Glutamatergic neuron (in vitro differentiated cells): ENCODE measurements at regions not wholly inside any gene's neighbourhood (a gene's known extent, or its start where the extent isn't known, plus 50 kb on each side); places are given as distances from the start of the nearest gene placed in this dataset.

ENCODE experiments used
- DNase-seq: peaks from one replicate; pipeline ENCODE4 v3.0.0; 2022
- H3K27ac Mint-ChIP-seq: one replicate; pipeline ENCODE4 v1.8.0; 2020; ENCODE audit warnings: mild to moderate bottlenecking, mixed read lengths, inconsistent platforms; ENCODE audit not compliant: unreplicated experiment
- H3K27me3 Mint-ChIP-seq: one replicate; pipeline ENCODE4 v1.8.0; 2020; ENCODE audit warnings: mild to moderate bottlenecking, moderate library complexity, mixed read lengths, inconsistent platforms; ENCODE audit not compliant: unreplicated experiment
- H3K36me3 Mint-ChIP-seq: one replicate; pipeline ENCODE4 v1.8.0; 2020; ENCODE audit warnings: mild to moderate bottlenecking, mixed read lengths, inconsistent platforms; ENCODE audit not compliant: unreplicated experiment
- H3K4me1 Mint-ChIP-seq: one replicate; pipeline ENCODE4 v1.8.0; 2020; ENCODE audit warnings: mild to moderate bottlenecking, low read depth, mixed read lengths, inconsistent platforms; ENCODE audit not compliant: unreplicated experiment
- H3K4me3 Mint-ChIP-seq: one replicate; pipeline ENCODE4 v1.8.0; 2020; ENCODE audit warnings: mild to moderate bottlenecking, mixed read lengths, inconsistent platforms; ENCODE audit not compliant: unreplicated experiment
- H3K9me3 Mint-ChIP-seq: one replicate; pipeline ENCODE4 v1.8.0; 2020; ENCODE audit warnings: mild to moderate bottlenecking, moderate library complexity, mixed read lengths, inconsistent platforms; ENCODE audit not compliant: unreplicated experiment
- TF ChIP-seq, protein P1 (sequence below): fragments of 200-600 bp; sonication (generic); IDR thresholded peaks from one replicate; pipeline ENCODE4 v1.5.0; 2021; ENCODE audit not compliant: partially characterized antibody, unreplicated experiment

DNA sequence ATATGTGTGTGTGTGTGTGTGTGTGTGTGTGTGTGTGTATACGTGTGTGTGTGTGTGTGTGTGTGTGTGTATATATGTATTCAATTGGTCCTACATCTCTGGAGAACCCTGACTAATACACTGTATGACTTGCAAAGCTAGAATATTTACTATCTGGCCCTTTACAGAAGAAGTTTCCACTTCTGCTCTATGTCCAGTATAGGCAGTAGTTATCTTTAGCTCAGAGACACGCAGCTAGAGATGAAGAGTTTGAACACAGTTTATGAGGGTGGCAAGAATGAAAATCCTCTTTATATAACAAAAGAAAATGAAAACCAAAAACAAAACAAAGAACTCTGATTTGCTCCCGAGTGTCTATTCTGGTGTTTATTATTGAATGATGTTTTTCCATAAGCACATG is 201.2 kb downstream of the ASB1 start:
- no peak for DNase-seq
- H3K4me1 Mint-ChIP-seq = no peaks in the 10 kb centered on the region
- H3K4me3 Mint-ChIP-seq = no peak overlapping the region
- H3K36me3 Mint-ChIP-seq = peaks cover 3% of the 10 kb centered on the region
- peaks cover 2% of the 10 kb centered on the region for H3K9me3 Mint-ChIP-seq
- H3K27ac Mint-ChIP-seq = no peak overlapping the region
- peaks cover under 1% of the 10 kb centered on the region for H3K27me3 Mint-ChIP-seq
- TF ChIP-seq, protein P1, sequence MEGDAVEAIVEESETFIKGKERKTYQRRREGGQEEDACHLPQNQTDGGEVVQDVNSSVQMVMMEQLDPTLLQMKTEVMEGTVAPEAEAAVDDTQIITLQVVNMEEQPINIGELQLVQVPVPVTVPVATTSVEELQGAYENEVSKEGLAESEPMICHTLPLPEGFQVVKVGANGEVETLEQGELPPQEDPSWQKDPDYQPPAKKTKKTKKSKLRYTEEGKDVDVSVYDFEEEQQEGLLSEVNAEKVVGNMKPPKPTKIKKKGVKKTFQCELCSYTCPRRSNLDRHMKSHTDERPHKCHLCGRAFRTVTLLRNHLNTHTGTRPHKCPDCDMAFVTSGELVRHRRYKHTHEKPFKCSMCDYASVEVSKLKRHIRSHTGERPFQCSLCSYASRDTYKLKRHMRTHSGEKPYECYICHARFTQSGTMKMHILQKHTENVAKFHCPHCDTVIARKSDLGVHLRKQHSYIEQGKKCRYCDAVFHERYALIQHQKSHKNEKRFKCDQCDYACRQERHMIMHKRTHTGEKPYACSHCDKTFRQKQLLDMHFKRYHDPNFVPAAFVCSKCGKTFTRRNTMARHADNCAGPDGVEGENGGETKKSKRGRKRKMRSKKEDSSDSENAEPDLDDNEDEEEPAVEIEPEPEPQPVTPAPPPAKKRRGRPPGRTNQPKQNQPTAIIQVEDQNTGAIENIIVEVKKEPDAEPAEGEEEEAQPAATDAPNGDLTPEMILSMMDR = no peak

DNA sequence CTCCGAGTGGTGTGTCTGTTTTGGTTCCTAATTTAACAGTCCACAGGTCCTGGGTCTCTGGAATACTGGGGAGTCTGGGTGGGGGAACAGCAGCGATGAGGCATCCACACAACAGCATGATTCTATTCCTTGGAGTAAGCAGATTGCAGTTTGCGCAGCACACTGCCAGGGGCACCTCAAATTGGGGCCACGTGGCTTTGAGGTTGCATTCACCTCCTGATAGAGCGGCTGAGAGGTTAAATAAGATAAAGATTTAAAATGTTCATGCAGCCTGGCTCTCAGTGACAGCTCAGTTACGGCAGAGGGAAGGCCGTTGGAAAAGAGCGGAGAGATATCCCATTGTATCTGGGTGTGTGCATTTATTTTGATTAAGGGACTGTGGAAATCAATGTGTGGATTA is 202.3 kb downstream of the ASB1 start:
- Mint-ChIP-seq H3K4me1 (no peaks in the 10 kb centered on the region), H3K4me3 (no peak overlapping the region)

GRCh38 chr2:238631491-238632180 is 204.9 kb downstream of the ASB1 start:
- Mint-ChIP-seq H3K4me3 (no peak overlapping the region), H3K36me3 (no peaks in the 10 kb centered on the region), H3K4me1 (peaks cover 18% of the 10 kb centered on the region), H3K27ac (no peak overlapping the region), H3K9me3 (peaks cover 3% of the 10 kb centered on the region), H3K27me3 (peaks cover 2% of the 10 kb centered on the region)
- DNase-seq = no peak
- TF ChIP-seq, protein P1 = no peak

More for the DNA sequence above, 202.3 kb downstream of the ASB1 start:
- DNase-seq = no peak
- Mint-ChIP-seq H3K9me3 (peaks cover 2% of the 10 kb centered on the region), H3K27ac (no peak overlapping the region), H3K36me3 (peaks cover 2% of the 10 kb centered on the region), H3K27me3 (peaks cover 2% of the 10 kb centered on the region)
- TF ChIP-seq, protein P1 = no peak

DNA sequence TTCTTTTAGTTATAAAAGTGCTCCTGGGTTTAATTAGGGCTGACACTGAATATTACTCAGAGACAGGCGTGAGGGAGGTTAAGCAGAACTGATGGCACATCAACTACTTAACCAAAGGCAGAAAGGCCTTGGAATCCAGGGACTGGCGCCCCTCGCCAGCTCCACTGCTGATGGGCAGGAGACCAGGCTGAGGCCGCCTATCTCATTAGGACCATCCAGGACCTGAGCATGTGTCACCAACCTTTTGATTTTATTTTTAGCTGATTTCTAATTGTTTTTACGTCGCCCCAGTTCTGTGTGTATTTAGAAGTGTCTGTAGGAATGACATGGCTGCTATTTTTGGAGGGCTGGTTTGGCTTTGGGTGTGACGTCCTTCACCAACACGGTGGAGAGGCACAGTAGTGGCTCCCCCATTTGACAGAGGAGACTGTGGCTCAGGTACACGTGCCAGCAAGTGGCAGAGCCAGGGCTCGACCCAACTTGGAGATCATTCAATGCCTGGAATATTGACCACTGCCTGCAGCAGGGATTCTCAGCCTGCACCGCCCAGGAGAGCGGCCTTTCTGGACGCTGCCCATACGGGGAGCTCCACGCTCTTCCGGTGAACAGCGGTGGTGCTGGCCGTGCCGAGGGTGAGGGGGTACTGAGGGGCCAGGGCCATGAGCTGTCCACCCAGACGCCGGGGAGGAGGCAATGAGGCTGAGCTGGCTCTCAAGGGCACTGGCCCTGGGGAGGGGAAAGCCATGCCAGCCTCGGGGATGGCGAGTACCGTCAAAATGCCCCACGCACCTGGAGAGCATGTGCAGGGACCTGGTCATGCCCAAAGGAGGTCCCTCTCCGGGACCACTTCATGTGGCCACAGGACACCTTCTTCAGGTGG is 205.7 kb downstream of the ASB1 start:
- Mint-ChIP-seq H3K4me3 (no peak overlapping the region), H3K4me1 (peaks cover 19% of the 10 kb centered on the region), H3K36me3 (no peaks in the 10 kb centered on the region), H3K9me3 (peaks cover 4% of the 10 kb centered on the region), H3K27me3 (peaks cover 2% of the 10 kb centered on the region), H3K27ac (no peak overlapping the region)
- no peak for DNase-seq
- TF ChIP-seq, protein P1 = no peak
